ENCODE measurements at regions not wholly inside any gene's neighbourhood (a gene's known extent, or its start where the extent isn't known, plus 50 kb on each side); places are given as distances from the start of the nearest gene placed in this dataset.

DNA sequence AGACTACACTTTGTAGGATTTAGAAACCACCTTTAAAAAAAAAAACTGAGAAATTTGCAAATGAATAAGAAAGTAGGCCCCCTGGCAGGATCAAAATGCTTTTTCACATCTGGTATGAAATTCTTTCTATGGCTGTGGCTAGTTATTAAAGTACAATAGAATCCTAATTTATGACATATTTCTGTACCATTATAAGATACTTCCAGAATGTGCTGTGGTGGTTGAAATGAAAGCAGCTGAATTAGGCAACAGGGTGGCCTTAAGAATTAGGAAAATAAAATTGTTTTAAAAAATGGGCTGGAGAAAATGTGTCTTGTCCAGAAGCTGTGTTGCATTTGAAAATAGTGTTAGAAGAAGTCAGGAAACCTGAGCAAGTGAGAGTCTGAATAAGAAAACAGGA lies 85.9 kb upstream of the PDE3A start:
- Histone ChIP-seq H3K4me1 (no peaks in the 10 kb centered on the region), H3K36me3 (no peaks in the 10 kb centered on the region), H3K27me3 (no peaks in the 10 kb centered on the region), H3K9me3 (no peaks in the 10 kb centered on the region), H3K4me3 (no peak overlapping the region), H3K27ac (no peak overlapping the region)
- DNase-seq: no peak
- intact Hi-C loops (cut with DNase I): no loop called here
- TF ChIP-seq POLR2AphosphoS5 (IDR thresholded peaks at IDR 0.05): no peak
- TF ChIP-seq, protein P1, sequence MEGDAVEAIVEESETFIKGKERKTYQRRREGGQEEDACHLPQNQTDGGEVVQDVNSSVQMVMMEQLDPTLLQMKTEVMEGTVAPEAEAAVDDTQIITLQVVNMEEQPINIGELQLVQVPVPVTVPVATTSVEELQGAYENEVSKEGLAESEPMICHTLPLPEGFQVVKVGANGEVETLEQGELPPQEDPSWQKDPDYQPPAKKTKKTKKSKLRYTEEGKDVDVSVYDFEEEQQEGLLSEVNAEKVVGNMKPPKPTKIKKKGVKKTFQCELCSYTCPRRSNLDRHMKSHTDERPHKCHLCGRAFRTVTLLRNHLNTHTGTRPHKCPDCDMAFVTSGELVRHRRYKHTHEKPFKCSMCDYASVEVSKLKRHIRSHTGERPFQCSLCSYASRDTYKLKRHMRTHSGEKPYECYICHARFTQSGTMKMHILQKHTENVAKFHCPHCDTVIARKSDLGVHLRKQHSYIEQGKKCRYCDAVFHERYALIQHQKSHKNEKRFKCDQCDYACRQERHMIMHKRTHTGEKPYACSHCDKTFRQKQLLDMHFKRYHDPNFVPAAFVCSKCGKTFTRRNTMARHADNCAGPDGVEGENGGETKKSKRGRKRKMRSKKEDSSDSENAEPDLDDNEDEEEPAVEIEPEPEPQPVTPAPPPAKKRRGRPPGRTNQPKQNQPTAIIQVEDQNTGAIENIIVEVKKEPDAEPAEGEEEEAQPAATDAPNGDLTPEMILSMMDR (IDR thresholded peaks at IDR 0.05): no peak
- TF ChIP-seq EP300 (IDR thresholded peaks at IDR 0.05): no peak
- TF ChIP-seq POLR2A (IDR thresholded peaks at IDR 0.05): no peak

DNA sequence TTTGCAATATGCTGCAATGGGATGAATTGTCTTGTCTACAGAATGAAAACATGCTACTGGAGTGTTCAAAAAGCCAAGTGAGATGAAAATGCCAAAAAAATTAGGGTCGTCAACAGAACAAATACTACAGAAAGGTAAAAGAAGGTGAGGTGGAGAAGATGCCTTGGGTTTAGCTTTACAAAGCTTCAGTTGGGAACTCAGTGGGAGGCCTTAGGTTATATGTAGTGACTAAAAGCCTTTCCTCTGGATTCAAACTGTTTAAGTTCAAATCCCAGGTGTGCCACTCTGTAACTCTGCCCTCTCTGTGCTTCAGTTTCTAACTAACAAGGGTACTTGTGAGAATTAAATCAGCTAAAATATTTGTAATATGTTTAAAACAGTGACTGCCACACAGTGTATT lies 84.9 kb upstream of the PDE3A start:
- intact Hi-C loops (cut with DNase I): no loop called here
- Histone ChIP-seq H3K4me3 (no peak overlapping the region), H3K27me3 (no peaks in the 10 kb centered on the region), H3K9me3 (no peaks in the 10 kb centered on the region), H3K4me1 (no peaks in the 10 kb centered on the region), H3K27ac (no peak overlapping the region), H3K36me3 (no peaks in the 10 kb centered on the region)
- TF ChIP-seq EP300 (IDR thresholded peaks at IDR 0.05) (no peak), POLR2A (IDR thresholded peaks at IDR 0.05) (no peak), POLR2AphosphoS5 (IDR thresholded peaks at IDR 0.05) (no peak)
- TF ChIP-seq, protein P1 (IDR thresholded peaks at IDR 0.05): no peak
- 92 to 94% methylated on average over 1 of the region's 1 CpG for WGBS, 2 donors
- DNase-seq: no peak

DNA sequence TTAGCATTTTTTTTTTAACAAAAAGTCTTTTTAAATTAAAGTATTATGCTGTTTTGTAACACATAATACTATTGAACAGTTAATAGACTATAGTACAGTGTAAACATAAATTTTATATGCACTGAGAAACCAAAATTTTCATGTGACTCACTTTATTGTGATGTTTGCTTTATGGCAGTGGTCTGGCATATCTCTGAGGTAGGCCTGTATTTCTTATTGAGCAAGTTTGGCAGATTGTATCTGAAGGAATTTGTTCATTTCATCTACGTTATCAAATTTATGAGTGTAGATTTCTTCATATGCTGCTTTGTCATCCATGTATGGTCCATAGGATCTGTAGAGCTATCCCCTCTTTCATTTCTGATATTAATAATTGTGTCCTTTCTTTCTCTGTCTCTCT lies 78.8 kb upstream of the PDE3A start:
- Histone ChIP-seq H3K9me3 (peaks cover 0 to 5% (median 0%) of the 10 kb centered on the region in 4 donors), H3K4me1 (peaks cover 0 to 8% (median 0%) of the 10 kb centered on the region in 4 donors), H3K27me3 (no peaks in the 10 kb centered on the region), H3K36me3 (no peaks in the 10 kb centered on the region), H3K27ac (no peak overlapping the region), H3K4me3 (no peak overlapping the region)
- intact Hi-C loops (cut with DNase I): no loop called here
- TF ChIP-seq POLR2A (IDR thresholded peaks at IDR 0.05): no peak
- TF ChIP-seq, protein P1 (IDR thresholded peaks at IDR 0.05): no peak
- no peak for TF ChIP-seq POLR2AphosphoS5 (IDR thresholded peaks at IDR 0.05)
- no peak for TF ChIP-seq EP300 (IDR thresholded peaks at IDR 0.05)
- DNase-seq: no peak
- 70 to 75% methylated on average over 1 of the region's 1 CpG for whole genome bisulfite sequencing, 2 donors

DNA sequence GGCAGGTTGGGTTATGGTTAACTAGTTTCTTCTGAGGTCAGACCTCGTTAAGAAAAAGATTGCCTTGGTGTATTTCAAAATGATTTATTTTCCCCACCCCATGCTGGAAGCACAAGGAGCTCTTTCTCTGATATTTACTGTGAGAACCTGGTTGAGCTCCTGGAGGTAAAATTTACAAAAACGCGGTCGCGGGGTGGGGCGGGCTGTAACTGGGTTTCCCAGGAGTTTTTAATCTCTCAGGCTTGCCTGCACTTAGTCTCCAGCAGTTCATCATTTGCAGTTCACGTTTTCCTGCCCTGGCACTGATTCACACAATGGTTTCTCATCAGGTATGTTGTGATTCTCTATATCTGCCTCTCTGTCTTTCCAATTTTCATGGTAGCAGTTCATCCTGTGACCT lies 67.9 kb upstream of the PDE3A start:
- peaks cover 0 to 3% (median 0%) of the 10 kb centered on the region in 4 donors for H3K9me3 ChIP-seq
- intact Hi-C loops (cut with DNase I): no loop called here
- 68 to 75% methylated on average over 7 of the region's 7 CpGs for WGBS, 2 donors
- no peaks in the 10 kb centered on the region for H3K36me3 ChIP-seq
- H3K4me1 ChIP-seq: no peaks in the 10 kb centered on the region
- no peaks in the 10 kb centered on the region for H3K27me3 ChIP-seq
- TF ChIP-seq POLR2AphosphoS5 (IDR thresholded peaks at IDR 0.05): no peak
- TF ChIP-seq, protein P1 (IDR thresholded peaks at IDR 0.05): no peak
- TF ChIP-seq POLR2A (IDR thresholded peaks at IDR 0.05): no peak
- no peak for TF ChIP-seq EP300 (IDR thresholded peaks at IDR 0.05)
- no peak overlapping the region for H3K4me3 ChIP-seq
- DNase-seq: no peak
- H3K27ac ChIP-seq: no peak overlapping the region

DNA sequence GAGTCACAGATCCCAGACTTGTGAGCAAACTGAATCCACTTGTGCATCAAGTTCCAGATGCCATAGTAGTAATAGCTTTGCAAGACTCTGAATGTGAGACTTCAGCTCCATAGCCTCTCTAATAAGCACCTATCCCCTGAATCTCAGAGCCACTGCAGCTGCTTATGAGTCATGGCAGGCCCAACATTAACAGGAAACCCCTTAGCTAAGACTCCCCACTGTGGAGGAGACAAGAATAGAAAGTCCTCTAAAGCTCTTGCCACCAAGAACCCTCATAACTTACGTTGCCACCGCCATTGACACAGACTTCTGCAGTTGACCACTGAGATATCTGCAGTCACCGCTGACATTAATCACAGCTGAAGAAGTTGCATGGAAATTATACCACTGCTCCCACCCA lies 62.9 kb upstream of the PDE3A start:
- no peaks in the 10 kb centered on the region for H3K27me3 ChIP-seq
- 92 to 97% methylated on average over 3 of the region's 3 CpGs for WGBS, 2 donors

More for the DNA sequence above, 62.9 kb upstream of the PDE3A start:
- intact Hi-C loops (cut with DNase I): no loop called here
- Histone ChIP-seq H3K36me3 (no peaks in the 10 kb centered on the region), H3K9me3 (peaks cover 0 to 3% (median 0%) of the 10 kb centered on the region in 4 donors), H3K4me3 (no peak overlapping the region), H3K4me1 (no peaks in the 10 kb centered on the region), H3K27ac (no peak overlapping the region)
- DNase-seq: no peak
- TF ChIP-seq, protein P1 (IDR thresholded peaks at IDR 0.05): no peak
- no peak for TF ChIP-seq EP300 (IDR thresholded peaks at IDR 0.05)
- TF ChIP-seq POLR2AphosphoS5 (IDR thresholded peaks at IDR 0.05): no peak
- TF ChIP-seq POLR2A (IDR thresholded peaks at IDR 0.05): no peak

Data from sigmoid colon (tissue), 6 donors.